Transverse colon (tissue), 4 donors: ENCODE measurements at regions not wholly inside any gene's neighbourhood (a gene's known extent, or its start where the extent isn't known, plus 50 kb on each side); places are given as distances from the start of the nearest gene placed in this dataset.
"Not testable (repeated sequence)": the region's sequence is repeated elsewhere in the genome, so short reads cannot be mapped to it uniquely, and the experiment has no call there.

Experiments
- DNase-seq: peaks from one replicate; pipeline ENCODE4 v3.0.0-alpha.2; 2019
- H3K27ac ChIP-seq, 4 donors: fragments of 200-600 bp; sonication (generic); 2 replicates each; pipeline ENCODE4 v1.5.1; 2016 to 2018; ENCODE audit warnings: inconsistent platforms in 4 of 4
- H3K27me3 ChIP-seq: fragments of 200-600 bp; sonication (generic); 2 replicates; pipeline ENCODE4 v1.5.1; 2017; ENCODE audit warnings: inconsistent platforms
- H3K36me3 ChIP-seq, 4 donors: fragments of 200-600 bp; sonication (generic); 2 replicates each; pipeline ENCODE4 v1.5.1; 2017 to 2019; ENCODE audit warnings: inconsistent platforms in 4 of 4
- H3K4me1 ChIP-seq, 4 donors: fragments of 200-600 bp; sonication (generic); 2 replicates each; pipeline ENCODE4 v1.5.1; 2017 to 2020; ENCODE audit warnings: inconsistent platforms in 4 of 4
- H3K4me3 ChIP-seq, 4 donors: fragments of 200-600 bp; sonication (generic); 1 replicate in 1 of 4; 2 replicates in 3 of 4; pipeline versions ENCODE4 v1.5.1 to v1.6.1; 2017 to 2019; ENCODE audit warnings: inconsistent platforms in 4 of 4
- H3K9me3 ChIP-seq, 2 donors: fragments of 200-600 bp; sonication (generic); 2 replicates each; pipeline ENCODE4 v1.5.1; 2017 to 2019; ENCODE audit warnings: inconsistent platforms in 2 of 2
- EP300 ChIP-seq: sonication (generic); formaldehyde crosslinking; IDR thresholded peaks from one replicate; pipeline ENCODE4 v1.6.1; 2017; ENCODE audit warnings: antibody characterized with exemption, low read depth
- POLR2A ChIP-seq: fragments of 450-650 bp; IDR thresholded peaks from one replicate; pipeline ENCODE4 v1.6.1; 2016; ENCODE audit warnings: antibody characterized with exemption, mild to moderate bottlenecking, moderate library complexity
- POLR2AphosphoS5 ChIP-seq, 3 donors: sonication (generic); formaldehyde crosslinking; IDR thresholded peaks; one replicate each; pipeline ENCODE4 v1.6.1; 2016; ENCODE audit warnings: antibody characterized with exemption in 3 of 3
- WGBS, 2 donors: methylation state at CpG; one replicate each; pipeline ENCODE4 v1.1.5; 2018; ENCODE audit warnings: low coverage in 1 of 2; 5-methylcytosine and 5-hydroxymethylcytosine counted together
- in situ Hi-C, 4 donors: fragments of 200-750 bp; cut with MboI; loops; one replicate each; pipeline versions ENCODE4 v1.15.0 to v1.15.1; 2017; ENCODE audit warnings: low sequenced_read_pairs in 3 of 4, low pct_ligation_motif_present in 1 of 4, low pct_unique_long_range_greater_than_20kb in 1 of 4
- intact Hi-C: fragments of 100-400 bp; cut with DNase I; formaldehyde crosslinking; loops from one replicate; pipeline ENCODE4 v1.15.1; 2023; ENCODE audit warnings: low total_unique reads
- TF ChIP-seq, protein P1 (sequence below), 5 experiments: fragments of 200-600 bp in 3 of 5; fragments of 450-650 bp in 2 of 5; sonication (generic) in 3 of 5; IDR thresholded peaks; 1 replicate in 2 of 5; 2 replicates in 3 of 5; pipeline ENCODE4 v1.5.1; 2016 to 2017; ENCODE audit warnings: antibody characterized with exemption in 5 of 5, inconsistent platforms in 3 of 5, mild to moderate bottlenecking in 2 of 5, moderate library complexity in 1 of 5

DNA sequence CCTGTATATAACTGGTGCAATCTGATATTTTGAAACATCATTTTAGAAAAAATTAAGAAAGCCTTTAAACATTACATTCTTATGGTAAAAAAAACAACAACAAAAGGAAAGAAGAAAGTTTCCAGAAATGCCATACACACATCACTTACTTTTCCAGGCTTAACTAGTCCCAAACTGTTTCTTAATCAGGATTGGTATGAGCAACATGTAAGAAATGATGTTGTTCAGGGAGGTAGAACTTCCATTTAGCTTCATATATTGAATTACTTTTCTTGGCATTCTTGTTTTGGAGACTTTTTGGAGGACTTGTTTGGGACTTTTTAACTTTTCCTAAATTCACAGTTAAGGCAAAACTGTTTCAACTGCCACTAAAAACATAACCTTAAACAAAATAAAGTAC is 791.5 kb downstream of the METTL15 start:
- in situ Hi-C loops: loop anchor here in 1 of 4 donors (25.0 kb wide), 1 partner anchor 87 kb away; no protein-coding TSS in a partner anchor

DNA sequence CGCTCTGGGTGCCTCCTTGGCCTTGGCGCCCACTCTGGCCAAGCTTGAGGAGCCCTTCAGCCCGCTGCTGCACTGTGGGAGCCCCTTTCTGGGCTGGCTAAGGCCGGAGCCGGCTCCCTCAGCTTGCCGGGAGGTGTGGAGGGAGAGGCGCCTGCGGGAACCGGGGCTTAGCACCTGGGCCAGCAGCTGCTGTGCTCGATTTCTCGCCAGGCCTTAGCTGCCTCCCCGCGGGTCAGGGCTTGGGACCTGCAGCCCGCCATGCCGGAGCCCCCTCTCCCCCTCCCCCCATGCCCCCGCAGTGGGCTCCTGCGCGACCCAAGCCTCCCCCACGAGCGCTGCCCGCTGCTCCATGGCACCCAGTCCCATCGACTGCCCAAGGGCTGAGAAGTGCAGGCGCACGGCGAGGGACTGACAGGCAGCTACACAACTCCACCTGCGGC is 782.4 kb downstream of the METTL15 start:
- DNase-seq, H3K36me3 ChIP-seq, in situ Hi-C loops, H3K27me3 ChIP-seq, H3K4me1 ChIP-seq, H3K9me3 ChIP-seq, intact Hi-C loops, H3K27ac ChIP-seq, H3K4me3 ChIP-seq: not testable (repeated sequence)
- WGBS, 2 donors: 91% methylated on average over 16 of the region's 26 CpGs; no CpG with 5 or more reads in 1 of the 2 donors

More for the DNA sequence above, 791.5 kb downstream of the METTL15 start:
- TF ChIP-seq POLR2AphosphoS5 (IDR thresholded peaks at IDR 0.05): no peak
- TF ChIP-seq, protein P1, sequence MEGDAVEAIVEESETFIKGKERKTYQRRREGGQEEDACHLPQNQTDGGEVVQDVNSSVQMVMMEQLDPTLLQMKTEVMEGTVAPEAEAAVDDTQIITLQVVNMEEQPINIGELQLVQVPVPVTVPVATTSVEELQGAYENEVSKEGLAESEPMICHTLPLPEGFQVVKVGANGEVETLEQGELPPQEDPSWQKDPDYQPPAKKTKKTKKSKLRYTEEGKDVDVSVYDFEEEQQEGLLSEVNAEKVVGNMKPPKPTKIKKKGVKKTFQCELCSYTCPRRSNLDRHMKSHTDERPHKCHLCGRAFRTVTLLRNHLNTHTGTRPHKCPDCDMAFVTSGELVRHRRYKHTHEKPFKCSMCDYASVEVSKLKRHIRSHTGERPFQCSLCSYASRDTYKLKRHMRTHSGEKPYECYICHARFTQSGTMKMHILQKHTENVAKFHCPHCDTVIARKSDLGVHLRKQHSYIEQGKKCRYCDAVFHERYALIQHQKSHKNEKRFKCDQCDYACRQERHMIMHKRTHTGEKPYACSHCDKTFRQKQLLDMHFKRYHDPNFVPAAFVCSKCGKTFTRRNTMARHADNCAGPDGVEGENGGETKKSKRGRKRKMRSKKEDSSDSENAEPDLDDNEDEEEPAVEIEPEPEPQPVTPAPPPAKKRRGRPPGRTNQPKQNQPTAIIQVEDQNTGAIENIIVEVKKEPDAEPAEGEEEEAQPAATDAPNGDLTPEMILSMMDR (IDR thresholded peaks at IDR 0.05): no peak
- no peak for TF ChIP-seq EP300
- no peak for TF ChIP-seq POLR2A
- Histone ChIP-seq H3K4me3 (no peak overlapping the region), H3K27me3 (no peaks in the 10 kb centered on the region), H3K9me3 (no peaks in the 10 kb centered on the region), H3K27ac (no peak overlapping the region), H3K36me3 (no peaks in the 10 kb centered on the region), H3K4me1 (no peaks in the 10 kb centered on the region)
- intact Hi-C loops: no loop called here
- DNase-seq: no peak

- Histone ChIP-seq H3K27me3 (no peaks in the 10 kb centered on the region), H3K4me1 (no peaks in the 10 kb centered on the region), H3K4me3 (no peak overlapping the region), H3K36me3 (no peaks in the 10 kb centered on the region), H3K27ac (no peak overlapping the region), H3K9me3 (no peaks in the 10 kb centered on the region)
- in situ Hi-C loops (no loop called here), intact Hi-C loops (loop anchor here (1.0 kb wide), 1 partner anchor 43 kb away; no protein-coding TSS in a partner anchor)
- no peak for DNase-seq
- WGBS, 2 donors: 40 to 50% methylated on average over 1 of the region's 1 CpG
- TF ChIP-seq, protein P1 (IDR thresholded peaks at IDR 0.05): no peak
- TF ChIP-seq POLR2AphosphoS5 (IDR thresholded peaks at IDR 0.05) (no peak), EP300 (no peak), POLR2A (no peak)
Measured at GRCh38 chr11:28887681-28888080, 779.5 kb downstream of the METTL15 start.

DNA sequence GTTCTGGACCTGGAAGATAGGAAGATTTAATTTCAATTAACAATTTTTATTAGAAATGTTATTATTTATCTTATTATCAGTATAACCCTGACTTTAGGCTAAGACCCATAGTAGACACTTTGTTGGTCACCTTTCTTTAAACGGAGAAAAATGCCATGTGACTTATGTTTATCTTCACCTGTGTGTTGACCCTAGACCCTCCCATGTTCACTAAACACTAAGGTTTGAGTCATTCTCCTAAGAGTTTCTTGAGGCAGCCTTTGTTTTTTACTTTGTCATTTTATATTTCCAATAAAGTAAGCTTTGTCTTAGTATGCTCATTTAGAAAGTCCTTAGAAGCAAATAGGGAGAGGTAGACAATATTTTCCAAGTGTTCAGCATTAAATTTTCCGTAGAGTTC is 771.7 kb downstream of the METTL15 start:
- no peaks in the 10 kb centered on the region for H3K36me3 ChIP-seq
- no peaks in the 10 kb centered on the region for H3K27me3 ChIP-seq
- DNase-seq: no peak
- TF ChIP-seq POLR2AphosphoS5 (IDR thresholded peaks at IDR 0.05) (no peak), POLR2A (no peak), EP300 (no peak)
- TF ChIP-seq, protein P1 (IDR thresholded peaks at IDR 0.05): no peak
- WGBS, 2 donors: 75 to 78% methylated on average over 2 of the region's 2 CpGs
- no peaks in the 10 kb centered on the region for H3K4me1 ChIP-seq
- no peak overlapping the region for H3K27ac ChIP-seq
- no peak overlapping the region for H3K4me3 ChIP-seq
- no peaks in the 10 kb centered on the region for H3K9me3 ChIP-seq
- in situ Hi-C loops (no loop called here), intact Hi-C loops (no loop called here)

DNA sequence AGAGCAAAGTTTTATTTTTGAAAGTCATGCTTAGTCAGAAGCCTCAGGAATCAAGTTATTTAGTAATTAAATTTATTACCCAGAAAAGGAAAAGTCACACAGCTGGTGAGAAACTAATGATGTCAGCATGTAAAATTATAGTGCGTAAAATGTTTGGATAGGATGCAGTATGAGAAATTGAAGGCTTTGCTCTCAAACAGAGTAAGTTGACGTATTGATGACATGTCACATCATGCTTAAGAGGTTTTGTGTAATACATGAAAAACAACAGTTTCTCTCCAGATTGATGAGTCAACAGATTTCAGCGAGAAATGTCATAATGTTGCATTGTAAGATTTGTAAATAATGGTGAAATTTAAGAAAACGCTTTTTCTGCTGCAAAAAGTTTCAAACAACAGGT is 769.8 kb downstream of the METTL15 start:
- H3K27me3 ChIP-seq: no peaks in the 10 kb centered on the region
- H3K36me3 ChIP-seq: no peaks in the 10 kb centered on the region
- TF ChIP-seq POLR2AphosphoS5 (IDR thresholded peaks at IDR 0.05): no peak
- WGBS, 2 donors: 75 to 79% methylated on average over 4 of the region's 4 CpGs
- H3K4me3 ChIP-seq: no peak overlapping the region
- no peaks in the 10 kb centered on the region for H3K9me3 ChIP-seq
- no peak for DNase-seq
- no peaks in the 10 kb centered on the region for H3K4me1 ChIP-seq
- intact Hi-C loops: no loop called here
- H3K27ac ChIP-seq: no peak overlapping the region
- in situ Hi-C loops: no loop called here
